ENCODE measurements at regions not wholly inside any gene's neighbourhood (a gene's known extent, or its start where the extent isn't known, plus 50 kb on each side); places are given as distances from the start of the nearest gene placed in this dataset.
A peak's percentile ranks its signal among the peaks of the same experiment; 100 is the strongest.

DNA sequence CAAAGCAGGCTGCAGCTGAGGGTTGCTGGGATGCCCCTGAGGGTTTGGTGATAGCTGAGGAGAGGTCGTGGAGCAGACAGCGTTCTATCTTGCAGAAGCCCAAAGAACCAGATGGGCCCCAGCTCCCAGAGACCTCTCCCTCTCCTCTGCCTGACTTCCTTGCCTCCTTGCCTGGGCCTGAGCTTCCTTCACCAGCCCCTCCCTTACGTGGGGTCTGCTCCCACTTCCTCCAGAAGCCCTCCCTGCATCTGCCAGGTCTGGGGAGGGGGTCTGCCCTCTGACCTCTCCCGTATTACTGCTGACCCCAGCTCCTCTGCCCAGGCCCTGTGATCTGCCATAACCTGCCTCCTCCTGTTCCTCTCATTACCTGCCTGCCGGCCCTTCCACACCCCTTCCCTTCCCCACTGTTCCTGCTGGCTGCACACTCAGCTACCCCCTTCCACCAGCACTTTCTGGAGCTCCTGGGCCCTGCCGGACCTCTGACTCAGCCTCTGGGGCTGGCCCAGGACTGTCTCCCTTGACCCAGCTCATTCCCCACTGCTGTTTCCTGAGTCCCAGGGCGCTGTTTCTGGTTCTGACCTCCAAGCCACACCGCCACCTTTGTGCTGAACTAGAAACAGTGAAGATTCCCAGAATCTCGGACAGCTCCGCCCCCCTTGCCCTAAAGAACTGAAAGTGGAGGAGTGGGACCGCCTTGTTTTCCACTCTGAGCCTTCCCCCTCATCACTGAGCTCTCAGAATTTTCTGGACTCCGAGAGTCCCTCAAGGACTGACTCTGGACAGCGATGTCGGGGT is 237.7 kb upstream of the C1orf174 start:
- 57% methylated on average over 10 of the region's 14 CpGs for WGBS (ENCODE audit: insufficient coverage)
- peaks cover 20% of the 10 kb centered on the region for H3K4me1 ChIP-seq (ENCODE audit: control insufficient read depth, insufficient read depth, low read length)
- no peaks in the 10 kb centered on the region for H3K36me3 ChIP-seq (ENCODE audit: control insufficient read depth, insufficient read depth, low read length)
- H3K4me3 ChIP-seq (ENCODE audit: low read depth, low read length) = no peak overlapping the region
- DNase-seq (ENCODE audit: low read depth in 4 of 6, low spot score in 6 of 6) = no peak
- no peaks in the 10 kb centered on the region for H3K27me3 ChIP-seq (ENCODE audit: control insufficient read depth, insufficient read depth, low read length)
- H3K9me3 ChIP-seq (ENCODE audit: control insufficient read depth, insufficient read depth, low read length) = no peaks in the 10 kb centered on the region
- no peak overlapping the region for H3K27ac ChIP-seq (ENCODE audit: low read depth, low read length)

DNA sequence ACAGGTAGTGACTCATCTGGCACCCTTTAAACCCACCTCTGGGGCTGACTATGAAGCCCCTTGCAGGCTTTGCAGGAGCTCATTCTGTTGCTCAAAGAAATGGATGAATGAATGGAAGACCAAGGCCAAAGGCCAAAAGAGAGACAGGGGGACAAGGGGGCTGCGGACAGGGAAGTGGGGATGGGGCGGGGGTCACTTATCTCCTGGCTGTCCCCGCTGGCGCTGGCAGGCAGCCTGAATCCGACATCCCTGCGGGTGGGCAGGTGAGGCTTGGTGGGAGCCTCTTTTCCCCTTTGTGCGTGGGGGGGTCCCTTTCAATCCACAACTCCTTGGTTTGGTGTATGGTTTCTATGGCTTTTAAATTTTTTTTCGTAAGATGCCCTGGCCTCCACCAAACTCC is 239.6 kb upstream of the C1orf174 start:
- Histone ChIP-seq H3K4me1 (ENCODE audit: control insufficient read depth, insufficient read depth, low read length) (peaks cover 7% of the 10 kb centered on the region), H3K4me3 (ENCODE audit: low read depth, low read length) (no peak overlapping the region), H3K36me3 (ENCODE audit: control insufficient read depth, insufficient read depth, low read length) (no peaks in the 10 kb centered on the region), H3K9me3 (ENCODE audit: control insufficient read depth, insufficient read depth, low read length) (no peaks in the 10 kb centered on the region), H3K27me3 (ENCODE audit: control insufficient read depth, insufficient read depth, low read length) (no peaks in the 10 kb centered on the region), H3K27ac (ENCODE audit: low read depth, low read length) (no peak overlapping the region)
- DNase-seq (ENCODE audit: low read depth in 4 of 6, low spot score in 6 of 6) = no peak
- 100% methylated on average over 1 of the region's 8 CpGs for WGBS (ENCODE audit: insufficient coverage)

DNA sequence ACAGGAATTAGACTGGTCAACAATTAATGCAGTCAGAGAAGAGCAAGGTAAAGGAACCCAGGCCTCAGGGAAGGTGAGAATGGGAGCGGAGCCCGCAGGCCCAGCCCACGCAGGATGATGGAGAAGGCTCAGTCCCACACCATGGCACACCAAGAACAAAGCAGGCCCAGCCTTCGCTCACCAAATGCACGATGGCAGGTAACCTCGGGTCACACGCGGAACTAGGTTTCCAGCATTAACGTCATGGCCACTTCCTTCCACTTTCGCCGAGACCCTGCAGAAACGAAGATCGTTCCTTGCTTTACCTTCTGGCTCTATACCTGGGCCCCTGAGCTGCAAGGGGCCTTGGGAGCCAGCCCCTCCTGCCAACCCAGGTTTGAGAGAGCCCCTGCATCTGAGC is 240.2 kb upstream of the C1orf174 start:
- Histone ChIP-seq H3K27ac (ENCODE audit: low read depth, low read length) (no peak overlapping the region), H3K4me3 (ENCODE audit: low read depth, low read length) (no peak overlapping the region), H3K36me3 (ENCODE audit: control insufficient read depth, insufficient read depth, low read length) (no peaks in the 10 kb centered on the region), H3K9me3 (ENCODE audit: control insufficient read depth, insufficient read depth, low read length) (no peaks in the 10 kb centered on the region), H3K4me1 (ENCODE audit: control insufficient read depth, insufficient read depth, low read length) (peaks cover 7% of the 10 kb centered on the region), H3K27me3 (ENCODE audit: control insufficient read depth, insufficient read depth, low read length) (no peaks in the 10 kb centered on the region)
- DNase-seq (ENCODE audit: low read depth in 4 of 6, low spot score in 6 of 6) = no peak
- 90% methylated on average over 13 of the region's 13 CpGs for WGBS (ENCODE audit: insufficient coverage)

DNA sequence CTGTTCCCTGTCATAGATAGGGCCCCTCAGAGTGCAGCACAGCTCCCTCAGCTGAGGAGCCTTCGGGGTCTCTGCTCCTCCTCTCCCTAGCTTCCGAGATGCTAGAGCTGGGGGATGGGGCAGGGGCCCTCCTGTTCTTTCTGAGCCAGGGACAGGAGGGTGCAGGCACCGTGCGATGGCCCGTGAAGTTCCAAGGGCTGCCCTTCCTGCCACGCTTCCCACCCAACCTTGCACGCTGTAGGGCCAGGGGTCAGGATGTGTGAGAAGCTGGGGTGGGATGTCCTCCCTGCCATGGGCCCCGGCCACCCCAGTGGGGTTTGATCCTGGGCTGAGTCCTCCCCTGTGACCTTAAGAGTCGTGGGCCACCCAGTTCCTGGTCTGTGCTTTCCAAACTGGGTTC is 240.7 kb upstream of the C1orf174 start:
- DNase-seq (ENCODE audit: low read depth in 4 of 6, low spot score in 6 of 6) = no peak
- Histone ChIP-seq H3K4me3 (ENCODE audit: low read depth, low read length) (no peak overlapping the region), H3K36me3 (ENCODE audit: control insufficient read depth, insufficient read depth, low read length) (no peaks in the 10 kb centered on the region), H3K27me3 (ENCODE audit: control insufficient read depth, insufficient read depth, low read length) (no peaks in the 10 kb centered on the region), H3K27ac (ENCODE audit: low read depth, low read length) (no peak overlapping the region), H3K9me3 (ENCODE audit: control insufficient read depth, insufficient read depth, low read length) (no peaks in the 10 kb centered on the region), H3K4me1 (ENCODE audit: control insufficient read depth, insufficient read depth, low read length) (peaks cover 7% of the 10 kb centered on the region)
- WGBS (ENCODE audit: insufficient coverage) = 79% methylated on average over 5 of the region's 9 CpGs

DNA sequence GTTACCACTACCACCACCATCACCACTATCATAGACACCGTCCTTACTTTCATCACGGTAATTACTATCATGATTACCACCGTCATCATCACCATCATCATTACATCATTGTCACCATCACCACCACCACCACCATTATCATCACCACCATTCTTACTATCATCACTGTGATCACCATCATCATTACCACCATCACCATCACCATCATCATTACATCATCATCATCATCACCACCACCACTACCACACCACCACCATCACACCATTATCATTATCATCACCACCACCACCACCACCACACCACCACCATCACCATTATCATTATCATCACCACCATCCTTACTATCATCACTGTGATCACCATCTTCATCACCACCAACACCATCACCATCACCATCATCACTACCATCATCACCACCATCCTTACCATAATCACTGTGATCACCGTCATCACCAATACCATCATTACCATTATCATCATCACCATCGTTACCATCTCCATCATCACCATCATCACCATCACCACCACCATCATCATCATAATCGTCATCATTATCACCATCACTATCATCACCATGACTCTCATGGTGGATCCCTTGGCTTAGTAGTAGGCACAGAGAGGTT is 244.4 kb upstream of the C1orf174 start:
- Histone ChIP-seq H3K27ac (ENCODE audit: low read depth, low read length) (no peak overlapping the region), H3K4me1 (ENCODE audit: control insufficient read depth, insufficient read depth, low read length) (peaks cover 6% of the 10 kb centered on the region), H3K9me3 (ENCODE audit: control insufficient read depth, insufficient read depth, low read length) (no peaks in the 10 kb centered on the region), H3K4me3 (ENCODE audit: low read depth, low read length) (no peak overlapping the region), H3K36me3 (ENCODE audit: control insufficient read depth, insufficient read depth, low read length) (no peaks in the 10 kb centered on the region), H3K27me3 (ENCODE audit: control insufficient read depth, insufficient read depth, low read length) (no peaks in the 10 kb centered on the region)
- 90% methylated on average over 4 of the region's 6 CpGs for WGBS (ENCODE audit: insufficient coverage)
- DNase-seq (ENCODE audit: low read depth in 4 of 6, low spot score in 6 of 6) = no peak

DNA sequence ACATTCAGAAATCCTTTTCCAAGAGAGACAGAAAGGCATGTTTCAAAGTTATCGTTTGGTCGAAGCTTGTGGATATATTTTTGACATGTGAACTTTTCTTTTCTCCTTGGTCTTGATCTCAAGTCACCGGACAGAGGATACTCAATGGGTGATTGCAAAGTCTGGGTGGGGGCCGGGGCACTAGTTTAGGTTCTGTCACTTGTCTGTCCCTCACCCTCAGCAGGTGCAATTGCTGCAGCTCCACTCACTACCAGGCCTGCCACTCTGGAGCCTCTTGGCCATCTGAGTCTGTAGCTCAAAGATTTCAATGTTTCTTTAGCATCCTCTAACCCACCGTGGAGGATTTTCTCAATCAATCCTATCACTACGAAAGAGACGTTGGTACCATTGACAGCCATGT is 246.0 kb upstream of the C1orf174 start:
- peaks cover 9% of the 10 kb centered on the region for H3K4me1 ChIP-seq (ENCODE audit: control insufficient read depth, insufficient read depth, low read length)
- 50% methylated on average over 1 of the region's 7 CpGs for WGBS (ENCODE audit: insufficient coverage)
- no peaks in the 10 kb centered on the region for H3K9me3 ChIP-seq (ENCODE audit: control insufficient read depth, insufficient read depth, low read length)
- DNase-seq (ENCODE audit: low read depth in 4 of 6, low spot score in 6 of 6) = no peak
- H3K27me3 ChIP-seq (ENCODE audit: control insufficient read depth, insufficient read depth, low read length) = no peaks in the 10 kb centered on the region
- H3K27ac ChIP-seq (ENCODE audit: low read depth, low read length) = no peak overlapping the region
- no peaks in the 10 kb centered on the region for H3K36me3 ChIP-seq (ENCODE audit: control insufficient read depth, insufficient read depth, low read length)
- H3K4me3 ChIP-seq (ENCODE audit: low read depth, low read length) = no peak overlapping the region

DNA sequence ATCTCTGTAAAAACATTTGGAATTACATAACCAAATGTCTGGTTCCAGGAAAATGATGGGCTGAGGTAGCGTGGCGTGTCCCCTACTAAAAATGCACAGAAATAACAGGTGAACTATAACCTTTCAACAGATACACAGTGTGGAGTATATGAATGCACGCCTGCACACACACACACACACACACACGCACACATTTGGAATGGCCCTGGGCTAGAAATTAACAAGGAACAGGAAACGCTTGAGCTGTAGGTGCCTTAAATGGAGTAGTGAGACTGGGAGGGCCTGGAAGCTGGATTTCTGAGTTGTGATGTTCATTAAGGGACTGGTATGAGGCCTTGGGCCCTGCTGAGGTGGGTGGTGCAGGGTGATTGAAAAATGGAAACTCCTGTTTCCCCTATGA is 246.5 kb upstream of the C1orf174 start:
- WGBS (ENCODE audit: insufficient coverage) = 80% methylated on average over 1 of the region's 5 CpGs
- peak in 1 of 6 donors; percentile 58 for DNase-seq (ENCODE audit: low read depth in 4 of 6, low spot score in 6 of 6)
- no peak overlapping the region for H3K27ac ChIP-seq (ENCODE audit: low read depth, low read length)
- no peak overlapping the region for H3K4me3 ChIP-seq (ENCODE audit: low read depth, low read length)
- H3K36me3 ChIP-seq (ENCODE audit: control insufficient read depth, insufficient read depth, low read length) = no peaks in the 10 kb centered on the region
- H3K4me1 ChIP-seq (ENCODE audit: control insufficient read depth, insufficient read depth, low read length) = peaks cover 9% of the 10 kb centered on the region
- no peaks in the 10 kb centered on the region for H3K27me3 ChIP-seq (ENCODE audit: control insufficient read depth, insufficient read depth, low read length)
- H3K9me3 ChIP-seq (ENCODE audit: control insufficient read depth, insufficient read depth, low read length) = no peaks in the 10 kb centered on the region

DNA sequence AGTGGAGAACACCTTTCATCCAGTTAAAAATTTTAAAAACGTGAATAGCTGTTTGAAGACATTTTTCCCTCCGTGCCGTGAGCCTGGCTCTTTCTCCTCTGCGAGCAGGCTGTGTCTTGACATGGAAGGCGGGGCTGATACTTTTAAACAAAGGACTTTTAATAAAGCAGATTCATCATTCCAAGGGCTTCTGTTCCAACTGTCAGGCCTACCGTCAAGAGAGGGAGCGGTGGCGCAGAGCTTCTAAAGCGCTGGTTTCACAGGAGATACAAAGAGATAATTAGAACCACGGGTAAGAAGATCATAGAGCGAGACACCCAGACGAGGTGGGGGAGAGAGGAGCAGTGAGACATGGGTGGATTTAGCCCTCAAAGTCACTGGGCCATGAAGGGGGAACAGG is 247.4 kb upstream of the C1orf174 start:
- DNase-seq (ENCODE audit: low read depth in 4 of 6, low spot score in 6 of 6) = peak in 1 of 6 donors; percentile 87
- Histone ChIP-seq H3K4me1 (ENCODE audit: control insufficient read depth, insufficient read depth, low read length) (peaks cover 9% of the 10 kb centered on the region), H3K4me3 (ENCODE audit: low read depth, low read length) (no peak overlapping the region), H3K27me3 (ENCODE audit: control insufficient read depth, insufficient read depth, low read length) (no peaks in the 10 kb centered on the region), H3K36me3 (ENCODE audit: control insufficient read depth, insufficient read depth, low read length) (no peaks in the 10 kb centered on the region), H3K9me3 (ENCODE audit: control insufficient read depth, insufficient read depth, low read length) (no peaks in the 10 kb centered on the region), H3K27ac (ENCODE audit: low read depth, low read length) (no peak overlapping the region)
- WGBS (ENCODE audit: insufficient coverage) = 43% methylated on average over 8 of the region's 12 CpGs

DNA sequence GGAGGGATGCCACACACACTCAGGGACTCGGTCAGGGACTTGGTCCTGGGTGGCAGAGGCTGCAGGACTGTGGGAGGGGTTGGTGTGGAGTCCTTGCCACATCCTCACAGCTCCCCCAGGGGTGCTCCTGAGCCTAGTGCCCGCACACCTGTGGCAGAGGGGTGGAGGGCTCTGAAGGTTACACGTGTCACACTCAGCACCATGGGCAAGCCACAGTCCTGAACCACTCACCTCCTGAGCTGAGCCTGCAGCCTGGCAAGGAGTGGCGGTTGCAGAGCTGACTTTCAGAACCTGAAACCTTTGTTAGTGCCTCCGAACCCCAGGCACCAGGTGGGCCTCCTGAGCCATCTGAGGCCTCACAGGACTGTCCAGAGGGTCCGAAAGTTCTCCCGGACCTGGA is 249.2 kb upstream of the C1orf174 start:
- H3K4me3 ChIP-seq (ENCODE audit: low read depth, low read length) = no peak overlapping the region
- no peak for DNase-seq (ENCODE audit: low read depth in 4 of 6, low spot score in 6 of 6)
- H3K27ac ChIP-seq (ENCODE audit: low read depth, low read length) = no peak overlapping the region
- 88% methylated on average over 4 of the region's 7 CpGs for WGBS (ENCODE audit: insufficient coverage)
- no peaks in the 10 kb centered on the region for H3K9me3 ChIP-seq (ENCODE audit: control insufficient read depth, insufficient read depth, low read length)
- H3K36me3 ChIP-seq (ENCODE audit: control insufficient read depth, insufficient read depth, low read length) = no peaks in the 10 kb centered on the region
- no peaks in the 10 kb centered on the region for H3K27me3 ChIP-seq (ENCODE audit: control insufficient read depth, insufficient read depth, low read length)
- peaks cover 9% of the 10 kb centered on the region for H3K4me1 ChIP-seq (ENCODE audit: control insufficient read depth, insufficient read depth, low read length)

DNA sequence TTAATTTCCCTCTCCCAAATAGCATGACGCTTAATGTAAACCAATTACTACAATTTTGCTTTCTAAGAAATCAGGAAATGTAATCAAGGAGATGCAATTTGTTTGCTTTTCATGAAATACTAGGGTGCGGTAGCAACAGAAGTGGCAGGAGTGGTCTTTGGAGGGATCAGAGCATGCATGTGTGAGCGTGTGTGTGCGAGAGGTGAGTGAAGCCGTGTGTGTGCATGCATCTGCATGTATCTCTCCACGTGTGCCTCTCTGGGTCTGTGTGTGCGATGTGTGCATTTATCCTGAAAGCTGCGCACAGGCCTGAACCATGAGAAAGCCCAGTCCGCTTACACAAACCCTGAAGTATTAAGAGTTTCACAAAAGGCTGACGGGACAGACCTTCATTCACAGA is 249.8 kb upstream of the C1orf174 start:
- WGBS (ENCODE audit: insufficient coverage) = 69% methylated on average over 9 of the region's 10 CpGs
- Histone ChIP-seq H3K4me1 (ENCODE audit: control insufficient read depth, insufficient read depth, low read length) (peaks cover 9% of the 10 kb centered on the region), H3K4me3 (ENCODE audit: low read depth, low read length) (no peak overlapping the region), H3K27ac (ENCODE audit: low read depth, low read length) (no peak overlapping the region), H3K9me3 (ENCODE audit: control insufficient read depth, insufficient read depth, low read length) (no peaks in the 10 kb centered on the region), H3K27me3 (ENCODE audit: control insufficient read depth, insufficient read depth, low read length) (no peaks in the 10 kb centered on the region), H3K36me3 (ENCODE audit: control insufficient read depth, insufficient read depth, low read length) (no peaks in the 10 kb centered on the region)
- peak in 1 of 6 donors; percentile 63 for DNase-seq (ENCODE audit: low read depth in 4 of 6, low spot score in 6 of 6)

Measured in spinal cord (tissue), 9 donors.